IPS DF 6.9 (cell line): ENCODE measurements at regions not wholly inside any gene's neighbourhood (a gene's known extent, or its start where the extent isn't known, plus 50 kb on each side); places are given as distances from the start of the nearest gene placed in this dataset.
"Not testable (repeated sequence)": the region's sequence is repeated elsewhere in the genome, so short reads cannot be mapped to it uniquely, and the experiment has no call there.

Experiments used
- DNase-seq: peaks from one replicate; pipeline ENCODE4 v3.0.0-alpha.2; 2013; ENCODE audit warnings: low read depth, low spot score
- H3K27ac ChIP-seq: one replicate; pipeline ENCODE4 v1.5.1; 2013; ENCODE audit warnings: low read length, control low read depth
- H3K27me3 ChIP-seq: 2 replicates; pipeline ENCODE4 v1.6.1; 2013; ENCODE audit warnings: mild to moderate bottlenecking, low read length; ENCODE audit not compliant: control insufficient read depth, insufficient read depth
- H3K36me3 ChIP-seq: 2 replicates; pipeline ENCODE4 v1.6.1; 2013; ENCODE audit warnings: low read length; ENCODE audit not compliant: control insufficient read depth, insufficient read depth
- H3K4me1 ChIP-seq: 2 replicates; pipeline ENCODE4 v1.6.1; 2013; ENCODE audit warnings: low read length; ENCODE audit not compliant: control insufficient read depth, insufficient read depth
- H3K4me3 ChIP-seq: 2 replicates; pipeline ENCODE4 v1.5.1; 2013; ENCODE audit warnings: mild to moderate bottlenecking, low read length
- H3K9me3 ChIP-seq: 2 replicates; pipeline ENCODE4 v1.6.1; 2013; ENCODE audit warnings: low read length, inconsistent platforms; ENCODE audit not compliant: control insufficient read depth, insufficient read depth
- WGBS: extraction: QIAGEN DNeasy Blood & Tissue Kit; methylation state at CpG from one replicate; pipeline ENCODE4 v1.1.7; 2013; ENCODE audit warnings: mixed read lengths, missing lambda C conversion rate; ENCODE audit not compliant: insufficient read length, insufficient coverage; 5-methylcytosine and 5-hydroxymethylcytosine counted together

- H3K27me3 ChIP-seq, result no peaks in the 10 kb centered on the region
- no peak overlapping the region for H3K4me3 ChIP-seq
- DNase-seq, result no peak
- no peak overlapping the region for H3K27ac ChIP-seq
- no peaks in the 10 kb centered on the region for H3K36me3 ChIP-seq
- no peaks in the 10 kb centered on the region for H3K9me3 ChIP-seq
- H3K4me1 ChIP-seq, result no peaks in the 10 kb centered on the region
- WGBS, result no CpG with 5 or more reads among the region's 9 CpGs
Measured at GRCh38 chr5:56412601-56413379, 179.7 kb upstream of the ANKRD55 start.

- Histone ChIP-seq H3K27ac (no peak overlapping the region), H3K36me3 (no peaks in the 10 kb centered on the region), H3K9me3 (no peaks in the 10 kb centered on the region), H3K4me3 (no peak overlapping the region), H3K27me3 (no peaks in the 10 kb centered on the region), H3K4me1 (no peaks in the 10 kb centered on the region)
- no CpG with 5 or more reads among the region's 6 CpGs for WGBS
- DNase-seq, result no peak
Measured at GRCh38 chr5:56410696-56411095, 177.6 kb upstream of the ANKRD55 start.

GRCh38 chr5:56409331-56410190, 176.4 kb upstream of the ANKRD55 start:
- Histone ChIP-seq H3K9me3 (no peaks in the 10 kb centered on the region), H3K36me3 (no peaks in the 10 kb centered on the region), H3K4me3 (no peak overlapping the region), H3K27me3 (no peaks in the 10 kb centered on the region), H3K4me1 (no peaks in the 10 kb centered on the region), H3K27ac (no peak overlapping the region)
- no CpG with 5 or more reads among the region's 13 CpGs for WGBS
- DNase-seq, result no peak

GRCh38 chr5:56406838-56407237, 173.7 kb upstream of the ANKRD55 start:
- H3K4me3 ChIP-seq, result no peak overlapping the region
- no peak for DNase-seq
- H3K4me1 ChIP-seq, result no peaks in the 10 kb centered on the region
- H3K9me3 ChIP-seq, result no peaks in the 10 kb centered on the region
- WGBS, result no CpG with 5 or more reads among the region's 2 CpGs
- no peaks in the 10 kb centered on the region for H3K36me3 ChIP-seq
- H3K27me3 ChIP-seq, result no peaks in the 10 kb centered on the region
- no peak overlapping the region for H3K27ac ChIP-seq

- no peaks in the 10 kb centered on the region for H3K9me3 ChIP-seq
- H3K27me3 ChIP-seq, result no peaks in the 10 kb centered on the region
- no peak overlapping the region for H3K4me3 ChIP-seq
- no CpG with 5 or more reads among the region's 1 CpG for WGBS
- no peak overlapping the region for H3K27ac ChIP-seq
- no peaks in the 10 kb centered on the region for H3K36me3 ChIP-seq
- no peaks in the 10 kb centered on the region for H3K4me1 ChIP-seq
- no peak for DNase-seq
Measured at GRCh38 chr5:56406221-56406620, 173.1 kb upstream of the ANKRD55 start.

- Histone ChIP-seq H3K27ac (no peak overlapping the region), H3K36me3 (no peaks in the 10 kb centered on the region), H3K4me1 (no peaks in the 10 kb centered on the region), H3K27me3 (no peaks in the 10 kb centered on the region), H3K9me3 (no peaks in the 10 kb centered on the region), H3K4me3 (no peak overlapping the region)
- no CpG with 5 or more reads among the region's 4 CpGs for WGBS
- no peak for DNase-seq
Measured at GRCh38 chr5:56405116-56405908, 172.2 kb upstream of the ANKRD55 start.

GRCh38 chr5:56402266-56403220, 169.4 kb upstream of the ANKRD55 start:
- WGBS, result no CpG with 5 or more reads among the region's 7 CpGs
- H3K4me3 ChIP-seq, result no peak overlapping the region

GRCh38 chr5:56397796-56398195, 164.7 kb upstream of the ANKRD55 start:
- H3K27me3 ChIP-seq, DNase-seq, H3K4me3 ChIP-seq, H3K4me1 ChIP-seq, H3K9me3 ChIP-seq, H3K36me3 ChIP-seq, H3K27ac ChIP-seq: not testable (repeated sequence)
- WGBS, result no CpG with 5 or more reads among the region's 24 CpGs

More at GRCh38 chr5:56402266-56403220, 169.4 kb upstream of the ANKRD55 start:
- Histone ChIP-seq H3K9me3 (no peaks in the 10 kb centered on the region), H3K36me3 (no peaks in the 10 kb centered on the region), H3K4me1 (no peaks in the 10 kb centered on the region), H3K27ac (no peak overlapping the region), H3K27me3 (no peaks in the 10 kb centered on the region)
- DNase-seq, result no peak

GRCh38 chr5:56396634-56397033, 163.5 kb upstream of the ANKRD55 start:
- Histone ChIP-seq H3K27me3 (no peaks in the 10 kb centered on the region), H3K27ac (no peak overlapping the region), H3K4me3 (no peak overlapping the region), H3K4me1 (no peaks in the 10 kb centered on the region), H3K36me3 (no peaks in the 10 kb centered on the region), H3K9me3 (no peaks in the 10 kb centered on the region)
- no peak for DNase-seq
